ENCODE measurements at regions not wholly inside any gene's neighbourhood (a gene's known extent, or its start where the extent isn't known, plus 50 kb on each side); places are given as distances from the start of the nearest gene placed in this dataset.

- no peak for TF ChIP-seq CTCF (IDR thresholded peaks at IDR 0.05)
- TF ChIP-seq EP300 (IDR thresholded peaks at IDR 0.05), result no peak
- TF ChIP-seq POLR2A (IDR thresholded peaks at IDR 0.05), result no peak
These were observed 84.7 kb upstream of the MC3R start for GRCh38 chr20:56163806-56164205.
